Aorta (tissue), 5 donors: ENCODE measurements at regions not wholly inside any gene's neighbourhood (a gene's known extent, or its start where the extent isn't known, plus 50 kb on each side); places are given as distances from the start of the nearest gene placed in this dataset.
A peak's percentile ranks its signal among the peaks of the same experiment; 100 is the strongest.

Source experiments
- ATAC-seq: fragments of 200-7000 bp; cut with Tn5 transposase; one replicate; pipeline ENCODE4 v1.9.1; 2022; ENCODE audit warnings: moderate library complexity; ENCODE audit not compliant: low FRiP score
- DNase-seq, 2 donors: peaks; one replicate each; pipeline ENCODE4 v3.0.0-alpha.2; 2020
- H3K27ac ChIP-seq, 2 donors: one replicate each; pipeline ENCODE4 v1.5.1; 2013; ENCODE audit warnings: low read length in 2 of 2, mild to moderate bottlenecking in 2 of 2, moderate library complexity in 2 of 2, control low read depth in 1 of 2, inconsistent platforms in 1 of 2, low read depth in 1 of 2
- H3K27me3 ChIP-seq, 2 donors: one replicate each; pipeline ENCODE4 v1.6.1; 2013; ENCODE audit warnings: control low read depth in 1 of 2, low read length in 1 of 2, mild to moderate bottlenecking in 1 of 2, moderate library complexity in 1 of 2; ENCODE audit not compliant: insufficient read depth in 2 of 2, control insufficient read depth in 1 of 2
- H3K36me3 ChIP-seq, 2 donors: one replicate each; pipeline ENCODE4 v1.6.1; 2013; ENCODE audit warnings: control low read depth in 1 of 2, low read length in 1 of 2, mild to moderate bottlenecking in 1 of 2; ENCODE audit not compliant: insufficient read depth in 2 of 2, control insufficient read depth in 1 of 2
- H3K4me1 ChIP-seq, 2 donors: one replicate each; pipeline ENCODE4 v1.6.1; 2013; ENCODE audit warnings: low read length in 2 of 2, control low read depth in 1 of 2, mild to moderate bottlenecking in 1 of 2, moderate library complexity in 1 of 2; ENCODE audit not compliant: insufficient read depth in 2 of 2, control insufficient read depth in 1 of 2
- H3K4me3 ChIP-seq, 2 donors: one replicate each; pipeline ENCODE4 v1.5.1; 2013; ENCODE audit warnings: low read length in 2 of 2, control low read depth in 1 of 2, mild to moderate bottlenecking in 1 of 2
- H3K9me3 ChIP-seq: one replicate; pipeline ENCODE4 v1.6.1; 2013; ENCODE audit warnings: mild to moderate bottlenecking, low read length; ENCODE audit not compliant: control insufficient read depth
- WGBS, 2 donors: extraction: QIAGEN DNeasy Blood & Tissue Kit; methylation state at CpG; one replicate each; pipeline ENCODE4 v1.1.7; 2013; 5-methylcytosine and 5-hydroxymethylcytosine counted together
- intact Hi-C, 2 donors: fragments of 100-400 bp; cut with DNase I; formaldehyde crosslinking; loops; one replicate each; pipeline versions ENCODE4 v1.14.2 to v1.15.0; 2022
- donor health status: healthy with polysubstance abuse.
- donor health status: Bipolar disorder and iron deficiency.
- donor health status: DM: no; HTN: no; CAD: no.
- donor health status: DM: no; HTN: no; CAD: no.
- donor health status: DM: yes; HTN: yes; CAD: no.

GRCh38 chrX:69238887-69239231, 73.6 kb upstream of the PJA1 start:
- ATAC-seq, result no peak
- no peaks in the 10 kb centered on the region for H3K4me1 ChIP-seq
- no peaks in the 10 kb centered on the region for H3K27me3 ChIP-seq
- intact Hi-C loops, result no loop called here
- no peak for DNase-seq
- 18 to 22% methylated on average over 2 of the region's 2 CpGs for WGBS, 2 donors
- no peaks in the 10 kb centered on the region for H3K9me3 ChIP-seq
- H3K36me3 ChIP-seq, result no peaks in the 10 kb centered on the region
- no peak overlapping the region for H3K27ac ChIP-seq
- H3K4me3 ChIP-seq, result no peak overlapping the region

- intact Hi-C loops, result no loop called here
- peak in 1 of 2 donors; percentile 76 for DNase-seq
- 10 to 34% methylated on average over 18 of the region's 18 CpGs for WGBS, 2 donors
- ATAC-seq, result peak; percentile 53
- no peaks in the 10 kb centered on the region for H3K4me1 ChIP-seq
- no peak overlapping the region for H3K4me3 ChIP-seq
- no peaks in the 10 kb centered on the region for H3K27me3 ChIP-seq
- no peak overlapping the region for H3K27ac ChIP-seq
- no peaks in the 10 kb centered on the region for H3K36me3 ChIP-seq
- H3K9me3 ChIP-seq, result no peaks in the 10 kb centered on the region
Measured at GRCh38 chrX:69238114-69238886, 73.0 kb upstream of the PJA1 start.

- no peak overlapping the region for H3K4me3 ChIP-seq
- 47 to 63% methylated on average over 5 of the region's 5 CpGs for WGBS, 2 donors
- H3K4me1 ChIP-seq, result no peaks in the 10 kb centered on the region
- intact Hi-C loops, result no loop called here
- DNase-seq (no peak), ATAC-seq (no peak)
- H3K27me3 ChIP-seq, result no peaks in the 10 kb centered on the region
- H3K36me3 ChIP-seq, result no peaks in the 10 kb centered on the region
- no peak overlapping the region for H3K27ac ChIP-seq
- no peaks in the 10 kb centered on the region for H3K9me3 ChIP-seq
Measured at GRCh38 chrX:69237236-69237635, 72.0 kb upstream of the PJA1 start.

GRCh38 chrX:69236641-69237040, 71.4 kb upstream of the PJA1 start:
- Histone ChIP-seq H3K9me3 (no peaks in the 10 kb centered on the region), H3K4me3 (no peak overlapping the region), H3K4me1 (no peaks in the 10 kb centered on the region), H3K27me3 (no peaks in the 10 kb centered on the region), H3K36me3 (no peaks in the 10 kb centered on the region), H3K27ac (no peak overlapping the region)
- DNase-seq (no peak), ATAC-seq (no peak)
- intact Hi-C loops, result no loop called here
- WGBS, 2 donors, result 39 to 55% methylated on average over 2 of the region's 2 CpGs

GRCh38 chrX:69234624-69235023, 69.4 kb upstream of the PJA1 start:
- no peak for ATAC-seq
- intact Hi-C loops, result no loop called here

GRCh38 chrX:69232945-69233344, 67.7 kb upstream of the PJA1 start:
- intact Hi-C loops, result no loop called here
- no peaks in the 10 kb centered on the region for H3K27me3 ChIP-seq
- H3K4me3 ChIP-seq, result no peak overlapping the region
- H3K4me1 ChIP-seq, result no peaks in the 10 kb centered on the region
- H3K9me3 ChIP-seq, result no peaks in the 10 kb centered on the region
- no peak overlapping the region for H3K27ac ChIP-seq
- no peaks in the 10 kb centered on the region for H3K36me3 ChIP-seq
- DNase-seq, result no peak
- ATAC-seq, result no peak
- 64 to 89% methylated on average over 3 of the region's 3 CpGs for WGBS, 2 donors

More at GRCh38 chrX:69234624-69235023, 69.4 kb upstream of the PJA1 start:
- no peak for DNase-seq
- Histone ChIP-seq H3K9me3 (no peaks in the 10 kb centered on the region), H3K4me3 (no peak overlapping the region), H3K36me3 (no peaks in the 10 kb centered on the region), H3K27me3 (no peaks in the 10 kb centered on the region), H3K4me1 (no peaks in the 10 kb centered on the region), H3K27ac (no peak overlapping the region)

- no peaks in the 10 kb centered on the region for H3K9me3 ChIP-seq
- no peaks in the 10 kb centered on the region for H3K27me3 ChIP-seq
- no peak for ATAC-seq
- intact Hi-C loops, result no loop called here
- DNase-seq, result no peak
- H3K4me1 ChIP-seq, result no peaks in the 10 kb centered on the region
- no peak overlapping the region for H3K27ac ChIP-seq
- H3K4me3 ChIP-seq, result no peak overlapping the region
- no peaks in the 10 kb centered on the region for H3K36me3 ChIP-seq
Measured at GRCh38 chrX:69231903-69232302, 66.7 kb upstream of the PJA1 start.

GRCh38 chrX:69229436-69229835, 64.2 kb upstream of the PJA1 start:
- DNase-seq (no peak), ATAC-seq (no peak)
- H3K27ac ChIP-seq, result no peak overlapping the region
- no peaks in the 10 kb centered on the region for H3K36me3 ChIP-seq
- no peaks in the 10 kb centered on the region for H3K4me1 ChIP-seq
- no peak overlapping the region for H3K4me3 ChIP-seq
- no peaks in the 10 kb centered on the region for H3K27me3 ChIP-seq
- no peaks in the 10 kb centered on the region for H3K9me3 ChIP-seq
- intact Hi-C loops, result loop anchor here (10.0 kb wide), 2 partner anchors 135 to 155 kb away; no protein-coding TSS in a partner anchor

GRCh38 chrX:69228732-69229131, 63.5 kb upstream of the PJA1 start:
- H3K4me3 ChIP-seq, result no peak overlapping the region
- no peaks in the 10 kb centered on the region for H3K9me3 ChIP-seq
- no peak overlapping the region for H3K27ac ChIP-seq
- DNase-seq, result no peak
- WGBS, 2 donors, result 71 to 89% methylated on average over 4 of the region's 4 CpGs
- no peaks in the 10 kb centered on the region for H3K27me3 ChIP-seq
- ATAC-seq, result no peak
- intact Hi-C loops, result loop anchor here (10.0 kb wide), 2 partner anchors 134 to 156 kb away; no protein-coding TSS in a partner anchor
- no peaks in the 10 kb centered on the region for H3K36me3 ChIP-seq
- no peaks in the 10 kb centered on the region for H3K4me1 ChIP-seq
